Gastrocnemius medialis (tissue), 4 donors: ENCODE measurements at regions not wholly inside any gene's neighbourhood (a gene's known extent, or its start where the extent isn't known, plus 50 kb on each side); places are given as distances from the start of the nearest gene placed in this dataset.

Experiments
- ATAC-seq, 2 donors: fragments of 150-250 bp; one replicate each; pipeline ENCODE4 v1.9.1; 2016
- DNase-seq, 2 donors: peaks; one replicate each; pipeline ENCODE4 v3.0.0-alpha.2; 2019
- H3K27ac ChIP-seq, 4 donors: fragments of 200-600 bp; sonication (generic); 1 replicate in 1 of 4; 2 replicates in 3 of 4; pipeline ENCODE4 v1.5.1; 2016 to 2018; ENCODE audit warnings: mild to moderate bottlenecking in 2 of 4, moderate library complexity in 1 of 4
- H3K27me3 ChIP-seq, 3 donors: fragments of 200-600 bp; sonication (generic) in 2 of 3; 1 replicate in 1 of 3; 2 replicates in 2 of 3; pipeline versions ENCODE4 v1.5.1 to v1.6.0; 2016 to 2019; ENCODE audit warnings: mild to moderate bottlenecking in 1 of 3, moderate library complexity in 1 of 3
- H3K36me3 ChIP-seq, 2 donors: fragments of 200-600 bp; sonication (generic) in 1 of 2; one replicate each; pipeline ENCODE4 v1.5.1; 2017 to 2018
- H3K4me1 ChIP-seq, 2 donors: fragments of 200-600 bp; sonication (generic) in 1 of 2; one replicate each; pipeline ENCODE4 v1.5.1; 2016 to 2017; ENCODE audit warnings: mild to moderate bottlenecking in 2 of 2
- H3K4me3 ChIP-seq, 4 donors: fragments of 200-600 bp; sonication (generic) in 3 of 4; 1 replicate in 1 of 4; 2 replicates in 3 of 4; pipeline ENCODE4 v1.5.1; 2016 to 2019; ENCODE audit warnings: mild to moderate bottlenecking in 2 of 4
- H3K9me3 ChIP-seq, 3 donors: fragments of 200-600 bp; sonication (generic) in 2 of 3; 1 replicate in 1 of 3; 2 replicates in 2 of 3; pipeline ENCODE4 v1.5.1; 2016 to 2019
- CTCF ChIP-seq, 5 experiments: fragments of 450-650 bp in 3 of 5; fragments of 200-600 bp in 2 of 5; sonication (generic) in 2 of 5; IDR thresholded peaks in 4 of 5; conservative IDR thresholded peaks in 1 of 5; 1 replicate in 4 of 5; 2 replicates in 1 of 5; pipeline ENCODE4 v1.5.1; 2016 to 2019; ENCODE audit warnings: antibody characterized with exemption in 5 of 5, mild to moderate bottlenecking in 3 of 5, moderate library complexity in 3 of 5
- POLR2A ChIP-seq, 2 donors: fragments of 450-650 bp; IDR thresholded peaks; one replicate each; pipeline ENCODE4 v1.6.1; 2017; ENCODE audit warnings: antibody characterized with exemption in 2 of 2, mild to moderate bottlenecking in 2 of 2, moderate library complexity in 2 of 2
- in situ Hi-C, 4 donors: fragments of 200-750 bp; cut with MboI; loops; one replicate each; pipeline versions ENCODE4 v1.15.0 to v1.8.0; 2017; ENCODE audit warnings: low sequenced_read_pairs in 4 of 4
- intact Hi-C: fragments of 100-400 bp; cut with DNase I; formaldehyde crosslinking; loops from one replicate; pipeline ENCODE4 v1.15.1; 2023; ENCODE audit warnings: low total_unique reads

- no peak for ATAC-seq
- no peak overlapping the region for H3K4me3 ChIP-seq
- no peaks in the 10 kb centered on the region for H3K4me1 ChIP-seq
- no peaks in the 10 kb centered on the region for H3K36me3 ChIP-seq
- TF ChIP-seq CTCF (IDR thresholded peaks at IDR 0.05 in 4 of 5, conservative IDR thresholded peaks at IDR 0.05 in 1 of 5) (no peak), POLR2A (IDR thresholded peaks at IDR 0.05) (no peak)
- H3K27me3 ChIP-seq: no peaks in the 10 kb centered on the region
- in situ Hi-C loops: no loop called here
- no peaks in the 10 kb centered on the region for H3K9me3 ChIP-seq
- H3K27ac ChIP-seq: no peak overlapping the region
- intact Hi-C loops: no loop called here
- DNase-seq: no peak
Measured at GRCh38 chr19:30731591-30731990, 359.4 kb downstream of the ZNF536 start.

GRCh38 chr19:30729451-30729850 is 357.3 kb downstream of the ZNF536 start:
- no peak for TF ChIP-seq CTCF (IDR thresholded peaks at IDR 0.05 in 4 of 5, conservative IDR thresholded peaks at IDR 0.05 in 1 of 5)
- TF ChIP-seq POLR2A (IDR thresholded peaks at IDR 0.05): no peak

GRCh38 chr19:30722761-30723160 is 350.6 kb downstream of the ZNF536 start:
- DNase-seq: no peak
- TF ChIP-seq CTCF (IDR thresholded peaks at IDR 0.05 in 4 of 5, conservative IDR thresholded peaks at IDR 0.05 in 1 of 5): no peak
- H3K4me3 ChIP-seq: no peak overlapping the region
- H3K27ac ChIP-seq: no peak overlapping the region
- no peaks in the 10 kb centered on the region for H3K27me3 ChIP-seq
- in situ Hi-C loops: no loop called here
- intact Hi-C loops: no loop called here
- no peaks in the 10 kb centered on the region for H3K9me3 ChIP-seq
- ATAC-seq: no peak
- peaks cover 0 to 11% of the 10 kb centered on the region in 2 donors for H3K4me1 ChIP-seq
- H3K36me3 ChIP-seq: no peaks in the 10 kb centered on the region

More at GRCh38 chr19:30729451-30729850, 357.3 kb downstream of the ZNF536 start:
- Histone ChIP-seq H3K4me3 (no peak overlapping the region), H3K4me1 (no peaks in the 10 kb centered on the region), H3K27me3 (no peaks in the 10 kb centered on the region), H3K27ac (no peak overlapping the region), H3K36me3 (no peaks in the 10 kb centered on the region), H3K9me3 (no peaks in the 10 kb centered on the region)
- no peak for DNase-seq
- intact Hi-C loops: no loop called here
- no peak for ATAC-seq
- in situ Hi-C loops: no loop called here

- Histone ChIP-seq H3K36me3 (no peaks in the 10 kb centered on the region), H3K27ac (no peak overlapping the region), H3K4me1 (peaks cover 0 to 11% of the 10 kb centered on the region in 2 donors), H3K27me3 (no peaks in the 10 kb centered on the region), H3K4me3 (no peak overlapping the region), H3K9me3 (no peaks in the 10 kb centered on the region)
- ATAC-seq: no peak
- intact Hi-C loops (no loop called here), in situ Hi-C loops (no loop called here)
- TF ChIP-seq CTCF (IDR thresholded peaks at IDR 0.05 in 4 of 5, conservative IDR thresholded peaks at IDR 0.05 in 1 of 5): no peak
- TF ChIP-seq POLR2A (IDR thresholded peaks at IDR 0.05): no peak
- no peak for DNase-seq
Measured at GRCh38 chr19:30722186-30722585, 350.0 kb downstream of the ZNF536 start.

GRCh38 chr19:30719999-30720345 is 347.8 kb downstream of the ZNF536 start:
- DNase-seq (no peak), ATAC-seq (peak; percentile 39 to 48)
- no peaks in the 10 kb centered on the region for H3K36me3 ChIP-seq
- in situ Hi-C loops: no loop called here
- intact Hi-C loops: no loop called here
- peak overlapping the region; percentile 45 to 77 (median 58) for H3K27ac ChIP-seq
- H3K27me3 ChIP-seq: no peaks in the 10 kb centered on the region
- H3K9me3 ChIP-seq: no peaks in the 10 kb centered on the region
- TF ChIP-seq POLR2A (IDR thresholded peaks at IDR 0.05): no peak
- H3K4me1 ChIP-seq: peaks cover 0 to 11% of the 10 kb centered on the region in 2 donors
- peak overlapping the region; percentile 59 to 73 (median 62) for H3K4me3 ChIP-seq
